HG03025 (cell line): ENCODE measurements at regions not wholly inside any gene's neighbourhood (a gene's known extent, or its start where the extent isn't known, plus 50 kb on each side); places are given as distances from the start of the nearest gene placed in this dataset.

Experiments used
- ATAC-seq: cut with Tn5 transposase; IDR thresholded peaks from one replicate; pipeline ENCODE4 v1.9.1; 2021; ENCODE audit warnings: mild to moderate bottlenecking, moderate library complexity; ENCODE audit not compliant: unreplicated experiment, low FRiP score

- ATAC-seq: no peak
Observed at GRCh38 chr13:56247692-56248091, 893.0 kb upstream of the PRR20A start.

DNA sequence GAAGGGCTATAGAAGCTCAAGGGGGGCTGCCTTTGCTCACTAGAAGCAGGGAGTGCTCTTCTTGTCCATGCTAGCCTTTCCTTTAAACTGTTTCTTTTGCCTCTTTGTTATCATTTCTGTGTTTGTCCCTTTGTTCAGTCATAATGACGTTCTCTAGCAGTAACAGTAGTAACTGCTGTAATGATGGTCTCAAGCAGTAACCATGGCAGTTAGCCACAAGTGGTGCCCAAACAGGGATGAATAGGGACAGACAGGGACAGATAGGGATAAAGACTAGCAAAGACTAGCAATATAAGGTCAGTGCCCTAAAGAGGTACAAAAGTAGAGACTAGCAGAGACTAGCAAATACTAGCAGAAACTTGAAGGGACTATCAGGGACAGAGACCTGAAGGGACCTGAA, 869.0 kb upstream of the PRR20A start:
- ATAC-seq: no peak

GRCh38 chr13:56283262-56283828, 857.4 kb upstream of the PRR20A start:
- no peak for ATAC-seq

DNA sequence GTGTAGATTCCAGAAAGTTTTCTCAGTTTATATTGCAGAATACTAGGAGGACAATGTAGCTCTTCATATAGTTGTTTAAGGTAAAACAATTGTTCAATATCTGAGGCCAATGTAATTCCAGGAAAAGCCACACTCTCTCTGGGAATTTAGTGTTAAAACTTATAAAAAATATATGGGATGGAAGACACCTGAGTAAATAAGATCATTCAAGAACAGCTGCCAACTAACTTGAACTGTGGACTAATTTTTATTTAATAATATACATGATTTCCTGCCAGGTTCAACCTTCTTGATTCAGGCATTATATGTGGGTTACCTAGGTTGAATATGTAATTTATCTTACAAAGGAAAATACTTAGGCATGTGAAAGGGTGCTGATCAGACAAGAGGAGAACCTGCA, 841.1 kb upstream of the PRR20A start:
- no peak for ATAC-seq

DNA sequence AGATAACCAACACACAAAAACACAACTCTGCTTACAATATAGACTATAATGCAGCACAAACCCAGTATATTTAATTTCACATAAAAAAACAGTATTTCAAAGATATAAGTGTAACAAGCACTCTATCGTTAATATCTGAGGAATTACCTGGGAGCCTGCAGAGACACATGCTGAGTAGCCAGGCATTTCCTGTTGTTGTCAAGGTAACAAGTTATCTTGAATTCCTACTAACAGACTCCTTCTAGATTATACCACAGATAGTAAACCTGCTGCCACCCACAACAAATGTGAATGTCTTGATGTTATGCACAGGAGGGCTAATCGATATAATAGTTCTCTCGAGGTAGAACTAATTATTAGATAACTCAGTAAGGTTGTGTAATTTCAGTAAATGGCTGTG, 826.0 kb upstream of the PRR20A start:
- ATAC-seq: no peak

- no peak for ATAC-seq
Observed at GRCh38 chr13:56317841-56318240, 822.9 kb upstream of the PRR20A start.

GRCh38 chr13:56332671-56333070, 808.0 kb upstream of the PRR20A start:
- no peak for ATAC-seq

DNA sequence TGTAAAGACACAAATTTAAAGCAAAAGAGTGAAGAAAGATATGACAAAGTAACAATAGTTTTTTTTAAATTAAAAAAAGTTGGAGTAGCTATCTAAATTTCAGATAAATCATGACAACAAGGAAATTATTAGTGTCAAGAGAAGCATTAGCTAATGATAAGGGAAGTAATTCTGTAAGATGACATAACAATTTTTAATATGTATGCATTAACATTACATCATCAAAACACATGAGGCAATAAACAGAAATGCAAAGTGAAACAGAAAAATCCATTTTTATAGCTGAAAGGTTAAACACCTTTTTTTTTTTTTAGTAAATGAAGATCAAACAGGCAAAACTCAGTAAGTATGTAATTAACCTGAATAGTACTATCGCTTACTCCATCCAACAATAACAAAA, 804.9 kb upstream of the PRR20A start:
- ATAC-seq: no peak

DNA sequence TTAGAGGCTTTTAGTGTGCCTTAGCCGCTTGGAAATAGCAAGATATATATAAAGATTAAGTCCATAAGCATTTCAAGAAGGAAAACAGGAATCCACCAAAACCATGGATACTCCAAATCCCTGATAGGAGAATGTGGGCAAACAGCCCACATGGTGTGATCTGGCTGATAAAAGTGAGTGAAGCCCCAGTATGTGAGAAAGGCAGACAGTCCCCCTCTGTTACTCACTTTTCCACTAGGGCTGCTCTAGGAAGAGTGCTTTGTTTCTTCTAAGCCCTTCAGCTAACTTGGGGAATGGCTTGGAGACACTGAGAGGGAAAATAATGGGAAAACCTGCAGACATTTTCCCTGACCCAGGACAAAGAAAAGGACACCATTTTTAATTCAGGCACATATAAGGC, 802.3 kb upstream of the PRR20A start:
- no peak for ATAC-seq

GRCh38 chr13:56347014-56347413, 793.7 kb upstream of the PRR20A start:
- ATAC-seq: no peak

DNA sequence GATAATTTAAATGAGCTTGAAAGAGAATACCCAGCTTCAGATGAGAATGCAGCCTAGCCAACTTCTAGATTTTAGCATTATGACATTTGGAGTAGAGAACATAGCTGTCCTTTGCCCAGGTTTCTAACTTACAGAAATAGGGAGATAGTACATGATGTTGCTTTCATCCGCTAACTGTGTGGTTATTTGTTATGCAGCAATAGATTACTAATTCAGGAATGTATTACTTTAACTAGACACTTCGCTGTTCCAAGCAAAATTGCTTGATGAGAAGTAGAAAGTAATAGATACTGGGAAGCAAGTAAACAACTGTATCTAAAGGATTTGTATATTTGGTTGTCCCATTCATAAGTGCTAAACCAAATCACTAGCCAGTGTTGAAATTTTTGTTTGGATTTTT, 790.9 kb upstream of the PRR20A start:
- ATAC-seq: no peak

- no peak for ATAC-seq
Observed at GRCh38 chr13:56351041-56351440, 789.7 kb upstream of the PRR20A start.

DNA sequence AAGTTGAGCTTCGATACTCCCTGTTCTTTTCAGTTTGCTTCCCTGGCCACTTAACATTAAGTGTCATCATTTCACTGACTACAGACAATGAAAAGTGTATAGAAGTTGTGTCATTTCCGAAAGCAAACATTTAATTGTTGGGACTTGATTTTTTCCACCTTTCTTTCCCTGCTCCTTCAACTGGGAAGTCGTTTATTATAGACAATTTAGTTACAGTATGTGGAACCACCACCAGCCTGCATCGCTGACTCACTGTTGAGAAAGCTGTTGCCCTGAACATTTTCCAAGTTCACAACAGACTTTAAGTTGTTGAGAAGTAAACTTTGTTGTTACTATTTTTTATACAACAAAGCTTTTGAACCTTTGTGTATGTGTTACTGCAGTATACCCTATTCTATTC, 788.4 kb upstream of the PRR20A start:
- no peak for ATAC-seq

DNA sequence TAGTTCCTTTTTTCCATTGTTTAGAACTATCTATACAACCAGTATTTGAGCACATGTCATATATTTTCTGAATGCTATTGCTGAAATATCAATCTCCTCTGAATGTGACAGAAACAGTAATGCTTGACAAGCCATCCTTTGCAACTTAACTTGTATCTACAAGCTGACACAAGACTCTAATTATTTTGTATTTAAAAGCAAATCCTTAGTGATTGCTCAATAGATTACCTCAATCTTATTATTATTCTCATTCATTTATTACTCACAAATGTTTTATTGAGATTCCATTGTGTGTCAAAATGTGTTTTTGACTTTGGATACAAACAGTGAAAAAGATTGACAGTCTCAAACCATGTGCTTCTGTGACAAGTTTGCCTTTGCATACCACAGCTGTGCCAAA, 787.8 kb upstream of the PRR20A start:
- ATAC-seq: no peak

GRCh38 chr13:56356690-56357089, 784.0 kb upstream of the PRR20A start:
- no peak for ATAC-seq

- no peak for ATAC-seq
Observed at GRCh38 chr13:56378566-56378965, 762.2 kb upstream of the PRR20A start.

DNA sequence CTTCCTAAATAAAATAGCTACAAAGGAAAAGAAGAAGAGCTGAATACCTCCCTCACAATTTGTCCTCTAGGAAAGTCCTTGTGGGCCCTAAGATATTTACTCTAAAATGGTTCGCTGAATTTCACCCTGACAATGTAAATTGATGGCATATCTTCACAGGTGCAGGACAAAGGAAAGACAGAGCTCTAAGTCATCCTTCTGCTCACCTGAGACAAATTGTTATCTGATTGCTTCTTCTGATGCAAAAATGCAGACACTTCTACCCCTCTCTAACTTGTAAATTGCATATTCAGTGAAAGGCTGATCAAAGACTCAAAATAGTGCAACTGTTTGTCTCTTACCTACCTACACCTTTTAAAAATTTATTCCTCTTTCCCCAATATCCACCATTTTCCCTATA, 747.2 kb upstream of the PRR20A start:
- ATAC-seq: no peak

GRCh38 chr13:56396318-56396717, 744.4 kb upstream of the PRR20A start:
- no peak for ATAC-seq

DNA sequence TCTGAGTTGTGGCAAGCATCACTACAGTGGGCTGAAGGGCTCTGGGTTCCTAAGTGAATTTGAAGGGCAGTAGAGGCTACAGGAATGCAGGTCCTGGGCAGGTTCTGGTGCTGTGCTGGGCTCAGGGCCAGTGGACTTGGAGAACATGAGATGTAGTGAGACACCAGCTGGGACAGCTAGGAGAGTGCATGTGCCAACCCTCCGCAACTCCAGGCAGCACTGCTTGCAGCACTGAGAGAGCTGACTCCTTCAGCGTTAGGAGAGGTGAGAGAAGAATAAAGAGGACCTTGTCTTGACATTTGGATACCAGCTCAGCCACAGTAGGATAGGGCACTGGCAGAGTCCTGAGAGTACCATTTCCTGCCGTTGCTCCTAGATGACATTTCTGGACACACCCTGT, 739.9 kb upstream of the PRR20A start:
- ATAC-seq: no peak

GRCh38 chr13:56412856-56413255, 727.9 kb upstream of the PRR20A start:
- ATAC-seq: no peak

- no peak for ATAC-seq
Observed at GRCh38 chr13:56424246-56424645, 716.5 kb upstream of the PRR20A start.

- ATAC-seq: no peak
Observed at GRCh38 chr13:56457535-56458190, 683.1 kb upstream of the PRR20A start.

DNA sequence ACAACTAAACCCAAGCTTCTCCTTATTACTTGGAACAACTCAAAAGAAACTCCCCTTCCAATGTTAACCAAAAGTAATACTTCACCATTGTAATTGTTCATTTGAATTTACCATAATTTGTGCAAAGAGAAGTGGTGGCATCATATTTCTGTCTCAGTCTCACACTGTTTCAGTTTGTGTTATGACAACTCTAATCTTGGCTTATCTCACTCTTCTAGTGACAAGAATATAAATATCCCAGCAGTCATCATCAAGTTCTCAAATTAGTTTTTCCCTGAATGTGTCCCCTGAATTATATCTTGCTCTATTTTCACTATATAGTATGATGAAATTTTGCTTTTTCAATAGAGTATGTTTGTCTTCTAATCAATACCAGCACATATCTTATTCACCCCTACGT, 681.4 kb upstream of the PRR20A start:
- no peak for ATAC-seq
